SK-N-SH (cell line): ENCODE measurements at regions not wholly inside any gene's neighbourhood (a gene's known extent, or its start where the extent isn't known, plus 50 kb on each side); places are given as distances from the start of the nearest gene placed in this dataset.

Experiments
- EP300 ChIP-seq, 2 experiments: IDR thresholded peaks; 2 replicates each; pipeline versions ENCODE4 v1.4.0 to v1.6.1; 2012; ENCODE audit warnings: borderline replicate concordance in 1 of 2, low read depth in 1 of 2, low read length in 1 of 2
- SMC3 ChIP-seq: IDR thresholded peaks from 2 replicates; pipeline ENCODE4 v1.6.1; 2012; ENCODE audit warnings: low read depth, low read length, improper control_type of control experiment
- TF ChIP-seq, protein P1 (sequence below): fragments of 200-600 bp; sonication (generic); IDR thresholded peaks from 2 replicates; pipeline ENCODE4 v1.6.1; 2017; ENCODE audit warnings: antibody characterized with exemption, mild to moderate bottlenecking, moderate library complexity
- TF ChIP-seq, protein P2 (sequence below): IDR thresholded peaks from 2 replicates; pipeline ENCODE4 v1.4.0; 2012; ENCODE audit warnings: low read depth

DNA sequence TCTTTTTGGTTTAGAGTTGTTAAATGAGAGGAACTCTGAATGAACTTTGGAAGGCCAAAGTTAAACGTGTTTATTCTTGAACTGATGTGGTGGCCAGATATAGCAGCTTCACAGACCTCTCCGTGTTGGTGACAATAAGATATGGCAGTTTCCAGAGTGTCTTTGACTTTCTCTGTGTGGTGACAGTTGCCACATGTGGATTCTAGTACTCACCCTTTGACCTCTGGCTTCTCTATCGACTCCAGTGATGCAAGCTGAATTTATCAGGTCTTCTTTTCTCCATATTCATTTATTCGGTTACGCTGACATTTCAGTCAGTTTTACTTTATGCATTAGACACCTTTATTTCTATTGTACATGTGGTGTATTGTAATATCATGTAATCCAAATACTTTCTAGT is 1469.5 kb downstream of the SLITRK1 start:
- TF ChIP-seq, protein P1, sequence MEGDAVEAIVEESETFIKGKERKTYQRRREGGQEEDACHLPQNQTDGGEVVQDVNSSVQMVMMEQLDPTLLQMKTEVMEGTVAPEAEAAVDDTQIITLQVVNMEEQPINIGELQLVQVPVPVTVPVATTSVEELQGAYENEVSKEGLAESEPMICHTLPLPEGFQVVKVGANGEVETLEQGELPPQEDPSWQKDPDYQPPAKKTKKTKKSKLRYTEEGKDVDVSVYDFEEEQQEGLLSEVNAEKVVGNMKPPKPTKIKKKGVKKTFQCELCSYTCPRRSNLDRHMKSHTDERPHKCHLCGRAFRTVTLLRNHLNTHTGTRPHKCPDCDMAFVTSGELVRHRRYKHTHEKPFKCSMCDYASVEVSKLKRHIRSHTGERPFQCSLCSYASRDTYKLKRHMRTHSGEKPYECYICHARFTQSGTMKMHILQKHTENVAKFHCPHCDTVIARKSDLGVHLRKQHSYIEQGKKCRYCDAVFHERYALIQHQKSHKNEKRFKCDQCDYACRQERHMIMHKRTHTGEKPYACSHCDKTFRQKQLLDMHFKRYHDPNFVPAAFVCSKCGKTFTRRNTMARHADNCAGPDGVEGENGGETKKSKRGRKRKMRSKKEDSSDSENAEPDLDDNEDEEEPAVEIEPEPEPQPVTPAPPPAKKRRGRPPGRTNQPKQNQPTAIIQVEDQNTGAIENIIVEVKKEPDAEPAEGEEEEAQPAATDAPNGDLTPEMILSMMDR, result no peak
- no peak for TF ChIP-seq SMC3
- TF ChIP-seq EP300 (IDR thresholded peaks at IDR 0.05; ENCODE audit: borderline replicate concordance in 1 of 2, low read depth in 1 of 2, low read length in 1 of 2), result no peak
- TF ChIP-seq, protein P2, sequence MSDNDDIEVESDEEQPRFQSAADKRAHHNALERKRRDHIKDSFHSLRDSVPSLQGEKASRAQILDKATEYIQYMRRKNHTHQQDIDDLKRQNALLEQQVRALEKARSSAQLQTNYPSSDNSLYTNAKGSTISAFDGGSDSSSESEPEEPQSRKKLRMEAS, result no peak
